Heart left ventricle (tissue), 16 donors: ENCODE measurements at regions not wholly inside any gene's neighbourhood (a gene's known extent, or its start where the extent isn't known, plus 50 kb on each side); places are given as distances from the start of the nearest gene placed in this dataset.

Source experiments
- ATAC-seq, 4 donors: fragments of 200-7000 bp; cut with Tn5 transposase; one replicate each; pipeline ENCODE4 v1.9.1; 2020 to 2022; ENCODE audit warnings: moderate library complexity in 4 of 4, mild to moderate bottlenecking in 3 of 4, moderate number of reproducible peaks in 1 of 4
- DNase-seq, 5 donors: peaks; one replicate each; pipeline ENCODE4 v3.0.0-alpha.2; 2020
- H3K27ac ChIP-seq, 12 donors: fragments of 200-600 bp; sonication (generic) in 4 of 12; one replicate each; pipeline versions ENCODE4 v1.5.0 to v1.8.0; 2016 to 2022; ENCODE audit warnings: mild to moderate bottlenecking in 2 of 12
- H3K27me3 ChIP-seq, 9 donors: fragments of 200-600 bp; sonication (generic) in 2 of 9; one replicate each; pipeline versions ENCODE4 v1.5.1 to v1.8.0; 2016 to 2022; ENCODE audit warnings: mild to moderate bottlenecking in 3 of 9
- H3K36me3 ChIP-seq, 9 donors: fragments of 200-600 bp; sonication (generic) in 2 of 9; one replicate each; pipeline versions ENCODE4 v1.5.0 to v1.8.0; 2018 to 2022; ENCODE audit warnings: mild to moderate bottlenecking in 2 of 9
- H3K4me1 ChIP-seq, 12 donors: fragments of 200-600 bp; sonication (generic) in 4 of 12; one replicate each; pipeline versions ENCODE4 v1.5.0 to v1.8.0; 2016 to 2022; ENCODE audit warnings: mild to moderate bottlenecking in 3 of 12
- H3K4me3 ChIP-seq, 12 donors: fragments of 200-600 bp; sonication (generic) in 4 of 12; one replicate each; pipeline versions ENCODE4 v1.5.0 to v1.8.0; 2017 to 2022; ENCODE audit warnings: mild to moderate bottlenecking in 9 of 12, moderate library complexity in 4 of 12
- H3K9me3 ChIP-seq, 12 donors: fragments of 200-600 bp; sonication (generic) in 4 of 12; one replicate each; pipeline versions ENCODE4 v1.5.0 to v1.8.0; 2016 to 2022; ENCODE audit warnings: mild to moderate bottlenecking in 1 of 12
- POLR2A ChIP-seq, 2 donors: fragments of 450-650 bp; IDR thresholded peaks; one replicate each; pipeline ENCODE4 v1.6.1; 2017; ENCODE audit warnings: antibody characterized with exemption in 2 of 2, mild to moderate bottlenecking in 2 of 2, moderate library complexity in 2 of 2
- WGBS, 4 donors: extraction: QIAGEN DNeasy Blood & Tissue Kit in 2 of 4; methylation state at CpG; one replicate each; pipeline versions ENCODE4 v1.1.5 to v1.1.7; 2013 to 2018; 5-methylcytosine and 5-hydroxymethylcytosine counted together
- intact Hi-C, 10 donors: fragments of 100-400 bp; cut with DNase I; formaldehyde crosslinking; loops; one replicate each; pipeline versions ENCODE4 v1.11.1 to v1.14.2; 2022
- TF ChIP-seq, protein P1 (sequence below), 12 donors: fragments of 200-600 bp; sonication (generic) in 4 of 12; IDR thresholded peaks; one replicate each; pipeline versions ENCODE4 v1.5.0 to v1.8.0; 2018 to 2022; ENCODE audit warnings: antibody characterized with exemption in 12 of 12, mild to moderate bottlenecking in 5 of 12
- donor health status: ischemic (EF 13 %, LVEDD 7.1; RV severe dilation, severe dysfunction).
- donor health status: healthy with polysubstance abuse.
- donor health status: DM: no; HTN: yes; CAD: no.
- donor health status: DM: no; HTN: no; CAD: no.
- donor health status: ischemic (EF 25% LVEDD 6.9; RV normal size, moderate dysfunction).
- donor health status: ischemic (EF 25% LVEDD 5.7; RV mildly dilated, moderate dysfunction).
- donor health status: healthy.
- donor health status: DM: yes; HTN: yes; CAD: no.
- donor health status: ischemic (EF 35%, LVEDD 5.7; RV mildly dilated, moderate dysfunction).
- donor health status: nonischemic (EF 11% LVEDD 7.7; RV severe dilation, severe dysfunction).
- donor health status: DM: yes; HTN: yes; CAD: no.
- donor health status: PGD.
- donor health status: ischemic (EF 29% LVEDD 5.4; RV normal size, mild dysfunction).
- donor health status: nonischemic (EF 23%, LVEDD 6.1; RV moderate dilation, normal function).

DNA sequence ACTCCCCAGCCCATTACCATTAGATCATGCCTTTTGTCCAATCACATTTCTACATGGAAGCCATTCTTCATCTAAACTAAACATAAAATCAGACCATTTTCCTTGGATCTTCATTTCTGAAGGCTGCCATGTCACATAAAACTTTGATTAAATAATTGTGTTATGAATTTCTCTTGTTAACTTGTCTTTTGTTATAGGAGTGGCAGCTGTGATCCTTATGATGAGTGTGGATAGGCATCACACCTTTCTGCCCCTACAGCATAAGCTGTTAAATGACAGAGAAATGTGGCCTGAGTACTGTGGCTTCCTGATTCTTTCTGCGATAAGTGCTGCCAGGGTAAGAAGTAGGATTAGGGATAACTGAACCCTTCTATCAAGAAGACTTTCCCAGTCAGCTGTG, 247.1 kb upstream of the MOCS1 start:
- Histone ChIP-seq H3K27ac (no peak overlapping the region), H3K27me3 (peaks cover 0 to 9% (median 0%) of the 10 kb centered on the region in 9 donors), H3K9me3 (peaks cover 0 to 24% (median 11%) of the 10 kb centered on the region in 12 donors), H3K4me1 (no peaks in the 10 kb centered on the region), H3K4me3 (no peak overlapping the region), H3K36me3 (no peaks in the 10 kb centered on the region)
- ATAC-seq (no peak), DNase-seq (no peak)
- intact Hi-C loops, result no loop called here
- TF ChIP-seq POLR2A (IDR thresholded peaks at IDR 0.05), result no peak
- TF ChIP-seq, protein P1, sequence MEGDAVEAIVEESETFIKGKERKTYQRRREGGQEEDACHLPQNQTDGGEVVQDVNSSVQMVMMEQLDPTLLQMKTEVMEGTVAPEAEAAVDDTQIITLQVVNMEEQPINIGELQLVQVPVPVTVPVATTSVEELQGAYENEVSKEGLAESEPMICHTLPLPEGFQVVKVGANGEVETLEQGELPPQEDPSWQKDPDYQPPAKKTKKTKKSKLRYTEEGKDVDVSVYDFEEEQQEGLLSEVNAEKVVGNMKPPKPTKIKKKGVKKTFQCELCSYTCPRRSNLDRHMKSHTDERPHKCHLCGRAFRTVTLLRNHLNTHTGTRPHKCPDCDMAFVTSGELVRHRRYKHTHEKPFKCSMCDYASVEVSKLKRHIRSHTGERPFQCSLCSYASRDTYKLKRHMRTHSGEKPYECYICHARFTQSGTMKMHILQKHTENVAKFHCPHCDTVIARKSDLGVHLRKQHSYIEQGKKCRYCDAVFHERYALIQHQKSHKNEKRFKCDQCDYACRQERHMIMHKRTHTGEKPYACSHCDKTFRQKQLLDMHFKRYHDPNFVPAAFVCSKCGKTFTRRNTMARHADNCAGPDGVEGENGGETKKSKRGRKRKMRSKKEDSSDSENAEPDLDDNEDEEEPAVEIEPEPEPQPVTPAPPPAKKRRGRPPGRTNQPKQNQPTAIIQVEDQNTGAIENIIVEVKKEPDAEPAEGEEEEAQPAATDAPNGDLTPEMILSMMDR (IDR thresholded peaks at IDR 0.05), result no peak
- 92 to 96% (median 94%) methylated on average over 1 of the region's 1 CpG for WGBS, 4 donors

DNA sequence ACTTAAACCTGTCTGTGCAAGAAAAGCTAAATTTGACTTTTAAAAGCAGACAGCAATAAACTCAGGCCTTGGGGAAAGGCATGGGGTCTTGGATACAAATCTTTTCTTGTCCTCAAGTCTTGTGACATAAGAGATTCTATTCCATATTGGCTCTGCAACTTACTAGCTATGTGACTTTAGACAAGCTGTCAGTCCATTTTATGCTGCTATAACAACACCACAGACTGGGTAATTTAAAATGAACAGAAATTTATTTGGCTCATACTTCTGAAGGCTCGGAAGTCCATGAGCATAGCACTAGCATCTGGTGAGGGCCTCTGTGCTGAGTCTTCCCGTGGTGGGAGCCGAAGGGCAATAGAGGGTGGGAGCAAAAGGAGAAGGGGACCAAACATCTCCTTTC, 246.0 kb upstream of the MOCS1 start:
- TF ChIP-seq POLR2A (IDR thresholded peaks at IDR 0.05), result no peak
- TF ChIP-seq, protein P1 (IDR thresholded peaks at IDR 0.05), result no peak
- no peak overlapping the region for H3K4me3 ChIP-seq
- H3K9me3 ChIP-seq, result peaks cover 0 to 24% (median 11%) of the 10 kb centered on the region in 12 donors
- no peak overlapping the region for H3K27ac ChIP-seq
- H3K4me1 ChIP-seq, result no peaks in the 10 kb centered on the region
- no peaks in the 10 kb centered on the region for H3K36me3 ChIP-seq
- intact Hi-C loops, result no loop called here
- ATAC-seq (no peak), DNase-seq (no peak)
- 75 to 88% (median 79%) methylated on average over 3 of the region's 3 CpGs for WGBS, 4 donors
- peaks cover 0 to 12% (median 0%) of the 10 kb centered on the region in 9 donors for H3K27me3 ChIP-seq

DNA sequence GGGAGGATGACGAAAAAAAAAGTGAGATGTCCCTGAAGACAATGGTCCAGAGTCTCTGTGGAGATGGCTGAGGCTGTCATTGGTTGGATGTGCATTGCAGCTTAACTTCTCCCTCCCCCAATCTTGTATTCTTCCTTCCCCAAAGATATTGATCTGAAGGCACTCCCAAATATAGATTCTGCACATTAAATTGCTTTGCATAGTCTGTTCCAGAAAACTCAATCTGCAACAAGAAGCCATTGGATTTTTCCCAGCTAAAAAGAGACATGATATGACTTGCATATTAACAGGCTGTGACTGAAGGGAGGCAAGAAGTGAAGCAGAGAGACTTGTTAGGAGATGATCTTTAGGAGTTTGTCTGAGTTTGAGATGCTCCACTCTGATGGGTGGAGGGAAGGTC, 245.2 kb upstream of the MOCS1 start:
- Histone ChIP-seq H3K4me3 (no peak overlapping the region), H3K27ac (no peak overlapping the region), H3K36me3 (no peaks in the 10 kb centered on the region), H3K9me3 (peaks cover 0 to 24% (median 11%) of the 10 kb centered on the region in 12 donors), H3K4me1 (no peaks in the 10 kb centered on the region), H3K27me3 (peaks cover 0 to 12% (median 0%) of the 10 kb centered on the region in 9 donors)
- DNase-seq (no peak), ATAC-seq (no peak)
- intact Hi-C loops, result no loop called here
- WGBS, 4 donors, result 63 to 80% (median 78%) methylated on average over 1 of the region's 1 CpG
- TF ChIP-seq POLR2A (IDR thresholded peaks at IDR 0.05), result no peak
- TF ChIP-seq, protein P1 (IDR thresholded peaks at IDR 0.05), result no peak

DNA sequence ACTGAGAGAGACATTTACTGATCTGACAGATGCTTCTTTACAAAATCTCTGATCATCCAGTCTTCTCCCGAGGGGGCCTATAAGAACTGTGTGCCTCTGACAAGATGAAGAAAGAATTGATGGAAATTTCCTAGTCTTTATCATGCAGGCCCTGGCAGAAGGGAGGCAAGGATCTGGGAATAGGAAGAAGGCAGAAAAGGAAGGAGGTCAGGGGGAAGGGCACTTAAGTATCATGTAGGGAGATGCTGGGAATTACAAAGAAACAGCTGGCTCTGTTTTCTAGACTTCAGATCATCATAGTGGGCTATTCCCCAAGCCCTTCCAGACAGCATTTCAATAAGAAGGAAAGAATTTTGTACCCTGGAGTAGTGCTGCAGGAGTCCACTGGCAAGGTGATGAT, 243.3 kb upstream of the MOCS1 start:
- intact Hi-C loops, result no loop called here
- no peak for TF ChIP-seq POLR2A (IDR thresholded peaks at IDR 0.05)
- TF ChIP-seq, protein P1 (IDR thresholded peaks at IDR 0.05), result no peak
- Histone ChIP-seq H3K4me3 (no peak overlapping the region), H3K9me3 (peaks cover 0 to 5% (median 0%) of the 10 kb centered on the region in 12 donors), H3K27me3 (peaks cover 0 to 12% (median 0%) of the 10 kb centered on the region in 9 donors), H3K36me3 (no peaks in the 10 kb centered on the region), H3K4me1 (no peaks in the 10 kb centered on the region), H3K27ac (no peak overlapping the region)
- DNase-seq (no peak), ATAC-seq (no peak)
- 67 to 82% (median 72%) methylated on average over 1 of the region's 1 CpG for WGBS, 4 donors
